Hematopoietic multipotent progenitor cell treated with erythropoietin and hydrocortisone succinate and interleukin-3 and kit ligand, for 6 days (in vitro differentiated cells): ENCODE measurements at regions not wholly inside any gene's neighbourhood (a gene's known extent, or its start where the extent isn't known, plus 50 kb on each side); places are given as distances from the start of the nearest gene placed in this dataset.
"Not testable (repeated sequence)": the region's sequence is repeated elsewhere in the genome, so short reads cannot be mapped to it uniquely, and the experiment has no call there.

ENCODE experiments used
- DNase-seq: peaks from one replicate; pipeline ENCODE4 v3.0.0-alpha.2; 2015

GRCh38 chr7:26954951-26955350 is 90.6 kb upstream of the SKAP2 start:
- no peak for DNase-seq

- no peak for DNase-seq
Measured at GRCh38 chr7:26951407-26951950, 87.1 kb upstream of the SKAP2 start.

DNA sequence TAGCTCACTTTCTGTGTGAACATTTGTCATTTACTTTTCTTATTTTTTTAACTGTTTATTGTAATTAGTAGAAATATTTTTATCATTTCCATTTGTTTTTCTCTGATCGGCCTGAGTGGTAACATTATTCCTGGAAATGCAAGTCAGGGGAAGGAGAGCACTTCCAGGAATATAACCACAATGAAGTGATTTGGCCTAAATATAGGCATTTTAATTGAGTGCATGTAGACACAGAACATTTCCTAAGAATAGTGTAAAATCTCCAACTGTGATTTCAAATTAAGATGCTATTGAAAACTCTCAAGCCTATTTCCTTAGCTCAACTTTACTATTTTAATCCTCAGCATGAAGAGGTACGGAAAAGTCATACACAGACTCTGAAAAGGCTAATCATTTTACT is 86.5 kb upstream of the SKAP2 start:
- DNase-seq = no peak

DNA sequence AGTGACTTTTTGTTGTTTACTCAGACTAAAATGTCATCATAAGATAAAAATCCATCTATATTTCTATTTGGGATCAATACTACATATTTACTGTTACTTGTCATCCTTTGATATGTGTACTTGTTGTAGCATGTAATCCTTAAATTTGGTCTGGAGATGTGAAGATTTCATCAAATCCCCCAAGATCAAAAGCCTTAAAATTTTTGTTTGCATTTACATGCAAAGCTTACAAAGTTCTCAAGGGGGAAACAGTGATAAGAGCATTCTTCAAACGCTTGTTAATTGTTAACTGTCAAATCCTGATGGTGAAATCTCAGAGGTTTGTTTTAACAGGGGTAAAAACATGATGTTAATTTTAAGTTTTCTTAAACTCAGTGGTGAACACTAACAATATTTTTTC is 84.9 kb upstream of the SKAP2 start:
- no peak for DNase-seq

DNA sequence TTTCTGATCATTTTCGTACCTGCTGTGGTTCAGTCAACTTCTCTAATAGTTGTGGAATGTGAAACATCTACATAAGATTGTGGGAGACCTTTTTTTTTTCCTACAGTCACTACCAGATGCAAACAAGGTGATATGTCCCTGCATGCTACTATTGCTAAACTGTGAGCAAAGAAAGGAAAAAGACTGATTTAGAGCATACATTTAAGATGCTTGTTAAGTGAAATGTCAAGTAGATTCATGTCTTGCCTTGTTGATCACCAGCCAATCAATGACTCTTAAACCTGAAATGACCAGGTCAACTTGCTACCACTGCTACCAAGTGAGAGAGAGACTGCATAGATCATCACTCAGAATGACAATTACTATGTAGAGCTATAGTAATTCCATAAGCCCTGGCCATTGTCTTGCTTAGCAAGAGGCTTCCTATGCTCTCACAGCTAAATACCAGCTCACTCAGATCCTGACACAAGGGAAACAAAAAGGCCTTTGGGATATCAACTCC is 84.3 kb upstream of the SKAP2 start:
- DNase-seq = no peak

DNA sequence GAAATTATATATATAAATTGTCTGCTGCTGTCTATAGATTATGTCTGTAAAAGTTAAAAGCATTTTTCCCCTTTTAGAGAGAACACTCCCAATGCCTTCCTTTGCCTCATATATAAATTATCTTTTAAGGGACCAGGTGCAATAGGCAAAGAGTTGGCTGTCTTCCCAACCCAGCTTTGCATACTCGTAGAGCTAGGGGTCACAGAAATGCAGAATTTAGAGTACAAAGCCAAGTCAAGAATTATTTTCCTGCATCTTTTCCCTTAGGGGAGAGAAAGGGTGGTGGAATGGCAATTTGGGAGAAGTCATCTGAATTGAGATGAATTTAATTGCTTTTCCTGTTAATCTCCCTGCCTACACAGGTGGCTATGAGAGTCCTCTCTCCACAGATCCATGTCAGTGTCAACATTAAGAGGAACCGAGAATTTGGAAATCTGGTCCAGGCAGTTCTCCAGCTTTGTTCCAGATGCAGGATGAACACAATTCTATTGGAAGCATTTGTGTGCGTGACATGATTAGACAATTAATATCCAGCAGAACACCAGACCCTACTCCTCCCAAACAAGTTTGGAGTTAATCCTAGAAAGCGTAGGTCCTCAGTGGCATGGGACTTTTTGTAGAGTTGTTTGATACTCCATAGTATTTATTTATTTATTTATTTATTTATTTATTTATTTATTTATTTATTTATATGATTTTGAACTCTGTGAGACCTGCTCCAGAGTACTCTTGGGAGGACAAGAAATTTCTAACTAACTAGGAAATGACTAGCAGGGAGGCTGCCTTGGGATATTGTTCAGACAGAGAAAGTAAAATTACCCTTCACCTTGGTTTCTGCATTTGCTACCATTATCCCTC is 80.3 kb upstream of the SKAP2 start:
- no peak for DNase-seq

- no peak for DNase-seq
Measured at GRCh38 chr7:26937939-26938623, 73.7 kb upstream of the SKAP2 start.

- no peak for DNase-seq
Measured at GRCh38 chr7:26937306-26937705, 72.9 kb upstream of the SKAP2 start.

DNA sequence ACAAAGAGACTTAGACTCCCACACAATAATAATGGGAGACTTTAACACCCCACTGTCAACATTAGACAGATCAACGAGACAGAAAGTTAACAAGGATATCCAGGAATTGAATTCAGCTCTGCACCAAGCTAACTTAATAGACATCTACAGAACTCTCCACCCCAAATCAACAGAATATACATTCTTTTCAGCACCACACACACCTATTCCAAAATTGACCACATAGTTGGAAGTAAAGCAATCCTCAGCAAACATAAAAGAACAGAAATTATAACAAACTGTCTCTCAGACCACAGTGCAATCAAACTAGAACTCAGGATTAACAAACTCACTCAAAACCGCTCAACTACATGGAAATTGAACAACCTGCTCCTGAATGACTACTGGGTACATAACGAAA is 68.2 kb upstream of the SKAP2 start:
- DNase-seq = not testable (repeated sequence)

DNA sequence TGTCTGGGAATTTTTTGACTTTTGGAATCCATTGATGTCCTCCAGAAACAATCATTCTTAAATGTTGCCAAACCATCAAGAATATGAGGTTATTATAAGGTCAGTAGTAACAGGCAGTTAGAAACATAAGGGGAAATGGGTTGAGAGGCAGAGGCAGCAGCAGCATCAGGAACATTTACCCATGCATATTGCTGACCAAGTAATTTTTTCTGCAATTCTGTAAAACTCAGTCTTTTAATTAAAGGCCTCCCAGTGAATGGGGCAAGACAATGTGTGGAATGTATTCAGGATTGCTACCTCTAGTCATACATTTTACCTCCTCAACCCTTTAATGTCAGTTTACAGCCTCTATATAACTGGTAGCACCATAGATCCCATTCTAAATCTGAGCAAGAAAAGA is 66.5 kb upstream of the SKAP2 start:
- DNase-seq = no peak

DNA sequence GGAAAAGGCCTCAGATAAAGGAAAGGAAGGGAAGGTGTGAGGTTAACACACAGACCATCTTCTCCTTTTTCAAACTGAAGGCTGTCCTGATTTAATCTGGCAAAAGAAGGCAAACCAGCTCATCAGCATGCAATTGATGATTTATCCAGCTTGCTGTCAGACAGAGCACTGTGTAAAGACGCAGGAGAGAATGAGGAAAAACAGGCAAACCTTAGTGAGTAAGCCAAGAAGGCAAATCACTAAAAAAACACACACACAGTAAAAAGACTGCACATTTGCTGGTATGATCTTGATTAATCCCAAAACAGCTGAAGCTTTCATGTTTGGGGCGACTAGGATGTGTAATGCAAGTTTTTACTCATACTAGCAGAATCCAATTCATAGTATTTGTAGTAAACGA is 65.8 kb upstream of the SKAP2 start:
- DNase-seq = no peak

DNA sequence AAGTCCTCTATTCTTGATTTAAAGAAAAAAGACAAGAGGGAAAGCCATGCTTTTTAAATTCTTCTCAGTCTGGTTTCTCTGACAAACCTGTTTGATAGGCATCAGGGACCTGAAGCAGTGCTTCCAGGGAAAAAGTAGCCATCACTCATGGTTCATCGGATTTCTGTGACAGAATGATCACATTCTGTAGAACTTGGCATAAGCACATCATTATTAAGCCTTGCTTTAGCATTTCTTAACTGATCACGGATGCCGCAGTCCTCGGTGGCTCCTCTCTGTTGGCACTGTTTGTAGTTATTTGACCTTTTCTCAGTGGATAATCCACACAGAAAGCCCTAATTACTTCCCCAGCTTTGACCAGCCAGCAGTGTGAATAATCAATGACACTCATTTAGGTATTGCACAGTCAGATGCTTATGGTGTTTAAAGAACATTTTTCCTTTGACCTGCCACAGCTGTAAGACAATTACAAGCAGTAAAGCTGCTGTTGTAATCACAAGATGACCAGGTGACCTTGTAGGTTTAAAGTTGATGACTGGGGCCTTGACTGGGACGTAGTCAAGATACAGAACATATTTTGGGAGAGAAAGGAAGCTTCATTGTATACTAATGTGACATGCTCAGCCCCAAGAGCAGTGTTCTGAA is 64.4 kb upstream of the SKAP2 start:
- DNase-seq = no peak

DNA sequence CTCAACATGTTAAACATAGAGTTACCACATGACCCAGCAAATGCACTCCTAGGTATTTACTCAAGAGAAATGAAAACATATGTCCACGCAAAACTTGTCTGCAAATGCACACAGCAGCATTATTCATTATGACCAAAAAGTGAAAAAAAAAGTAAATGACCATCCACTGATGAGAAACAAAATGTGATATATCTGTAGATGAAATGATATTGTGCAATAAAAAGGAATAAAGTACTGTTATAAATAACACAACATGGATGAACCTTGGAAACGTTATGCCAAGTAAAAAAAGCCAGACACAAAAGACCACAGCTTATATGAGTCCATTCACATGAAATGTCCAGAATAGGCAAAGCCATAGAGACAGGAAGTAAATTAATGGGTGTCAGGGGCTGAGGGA is 61.4 kb upstream of the SKAP2 start:
- DNase-seq = no peak

- DNase-seq = no peak
Measured at GRCh38 chr7:26924149-26924767, 59.9 kb upstream of the SKAP2 start.

GRCh38 chr7:26919906-26920493 is 55.6 kb upstream of the SKAP2 start:
- DNase-seq = no peak

DNA sequence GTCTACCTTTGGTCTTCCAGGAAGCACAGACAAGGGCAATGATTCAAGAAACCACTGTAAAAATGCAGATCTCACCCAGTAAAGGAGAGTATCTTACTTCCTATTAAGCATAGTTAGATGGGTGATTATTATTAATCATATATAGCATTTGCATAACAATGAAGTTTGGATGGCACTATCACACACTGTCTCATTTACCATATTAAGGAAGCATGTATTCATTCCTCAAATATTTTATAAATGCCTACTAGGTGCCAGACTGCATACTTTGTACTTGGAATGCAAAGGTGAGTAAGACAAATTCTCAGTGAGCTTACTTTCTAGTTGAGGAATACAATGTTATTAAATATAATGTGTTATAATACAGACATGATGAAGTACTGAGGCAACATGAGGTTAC is 53.9 kb upstream of the SKAP2 start:
- DNase-seq = no peak

DNA sequence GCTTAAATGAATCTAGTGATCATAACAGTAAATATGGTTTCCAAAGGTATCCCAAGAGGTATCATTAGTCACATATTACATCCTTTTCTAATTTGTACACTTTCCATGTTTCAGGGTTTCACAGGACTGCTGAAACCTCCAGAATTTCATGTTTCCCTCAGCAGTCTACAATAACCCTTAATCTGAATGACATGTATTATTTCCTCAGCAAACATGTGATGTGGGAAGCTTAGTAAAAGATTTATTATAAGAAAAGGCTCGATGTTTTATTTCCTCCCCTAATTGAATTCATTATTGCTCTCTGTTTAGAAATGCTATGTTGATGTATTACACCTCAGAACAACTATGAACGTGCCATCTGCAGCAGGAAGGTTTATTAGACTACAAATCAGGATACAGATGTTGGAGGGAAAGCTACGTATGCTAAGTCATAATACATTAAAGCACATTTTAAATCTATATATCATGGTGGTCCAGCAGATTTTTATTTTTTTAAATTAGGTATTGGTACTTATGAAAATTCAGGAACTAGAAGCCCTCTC is 52.5 kb upstream of the SKAP2 start:
- no peak for DNase-seq

DNA sequence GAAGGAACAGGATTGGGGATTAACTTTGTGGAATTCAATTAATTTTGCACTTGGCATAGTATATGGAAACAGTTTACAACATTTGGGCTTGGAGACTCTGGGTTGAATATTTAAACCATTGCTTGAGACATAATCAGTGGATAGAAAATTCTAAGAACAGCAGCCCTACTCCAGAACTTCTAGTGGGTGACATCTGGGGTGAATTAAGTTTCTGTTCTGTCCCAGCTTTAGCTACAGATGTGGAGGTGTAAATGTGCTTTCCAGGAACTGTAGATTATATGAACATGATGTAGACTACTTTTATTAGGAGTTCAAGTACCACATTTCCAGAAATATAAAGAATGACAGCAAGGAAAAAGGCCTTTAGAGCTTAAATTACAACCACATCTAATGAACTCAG is 51.9 kb upstream of the SKAP2 start:
- DNase-seq = no peak
